GM23338 (cell line): ENCODE measurements at regions not wholly inside any gene's neighbourhood (a gene's known extent, or its start where the extent isn't known, plus 50 kb on each side); places are given as distances from the start of the nearest gene placed in this dataset.

Experiments
- ATAC-seq: fragments of 200-7000 bp; cut with Tn5 transposase; 3 replicates; pipeline ENCODE4 v1.9.1; 2020
- DNase-seq: peaks from one replicate; pipeline ENCODE4 v3.0.0-alpha.2; 2015; ENCODE audit warnings: low spot score
- H2AFZ ChIP-seq: fragments of 200-600 bp; sonication (generic); 2 replicates; pipeline ENCODE4 v1.8.0; 2016; ENCODE audit warnings: antibody characterized with exemption, mild to moderate bottlenecking, moderate library complexity
- H3F3A ChIP-seq: fragments of 200-600 bp; sonication (generic); replicated peaks from 2 replicates; pipeline ENCODE4 v1.8.0; 2017; ENCODE audit warnings: antibody characterized with exemption, mixed run types, low read depth
- H3K27ac ChIP-seq: fragments of 200-600 bp; sonication (generic); 2 replicates; pipeline ENCODE4 v1.6.1; 2016; ENCODE audit warnings: low read depth
- H3K27me3 ChIP-seq: fragments of 200-600 bp; sonication (generic); 2 replicates; pipeline ENCODE4 v1.8.0; 2016; ENCODE audit warnings: mild to moderate bottlenecking, mixed run types, moderate library complexity; ENCODE audit not compliant: insufficient read depth
- H3K36me3 ChIP-seq: fragments of 200-600 bp; sonication (generic); 2 replicates; pipeline ENCODE4 v1.8.0; 2016; ENCODE audit warnings: mild to moderate bottlenecking; ENCODE audit not compliant: insufficient read depth
- H3K4me1 ChIP-seq: fragments of 200-600 bp; sonication (generic); 2 replicates; pipeline ENCODE4 v1.8.0; 2016; ENCODE audit warnings: mild to moderate bottlenecking, moderate library complexity; ENCODE audit not compliant: insufficient read depth
- H3K4me2 ChIP-seq: fragments of 200-600 bp; sonication (generic); 2 replicates; pipeline ENCODE4 v1.7.1; 2017; ENCODE audit warnings: mixed run types
- H3K4me3 ChIP-seq: fragments of 200-600 bp; sonication (generic); 2 replicates; pipeline ENCODE4 v1.6.1; 2016; ENCODE audit warnings: mixed run types
- H3K79me2 ChIP-seq: fragments of 200-600 bp; sonication (generic); replicated peaks from 2 replicates; pipeline ENCODE4 v1.8.0; 2017; ENCODE audit warnings: mild to moderate bottlenecking; ENCODE audit not compliant: insufficient read depth
- H3K9me2 ChIP-seq: fragments of 200-600 bp; sonication (generic); 2 replicates; pipeline ENCODE4 v1.8.0; 2017; ENCODE audit not compliant: insufficient read depth
- H4K20me1 ChIP-seq: fragments of 200-600 bp; sonication (generic); replicated peaks from 2 replicates; pipeline ENCODE4 v1.8.0; 2017; ENCODE audit warnings: mild to moderate bottlenecking; ENCODE audit not compliant: insufficient read depth
- H3K27ac Mint-ChIP-seq: 2 replicates; pipeline ENCODE4 v1.8.0; 2020; ENCODE audit warnings: inconsistent platforms, mild to moderate bottlenecking, moderate library complexity, mixed read lengths
- H3K27me3 Mint-ChIP-seq: 3 replicates; pipeline ENCODE4 v1.8.0; 2022; ENCODE audit warnings: low read depth, mild to moderate bottlenecking, moderate library complexity, mixed read lengths, inconsistent platforms; ENCODE audit not compliant: insufficient read depth, poor library complexity
- H3K36me3 Mint-ChIP-seq: 3 replicates; pipeline ENCODE4 v1.8.0; 2021; ENCODE audit warnings: low read depth, mild to moderate bottlenecking, inconsistent platforms, moderate library complexity, mixed read lengths
- H3K4me1 Mint-ChIP-seq: 3 replicates; pipeline ENCODE4 v1.8.0; 2020; ENCODE audit warnings: mild to moderate bottlenecking, inconsistent platforms, mixed read lengths
- H3K4me3 Mint-ChIP-seq: 3 replicates; pipeline ENCODE4 v1.8.0; 2021; ENCODE audit warnings: moderate library complexity, mild to moderate bottlenecking, inconsistent platforms, mixed read lengths
- H3K9me3 Mint-ChIP-seq: 3 replicates; pipeline ENCODE4 v1.8.0; 2020; ENCODE audit warnings: moderate library complexity, mild to moderate bottlenecking, inconsistent platforms, mixed read lengths
- CREB1 ChIP-seq: fragments of 250-450 bp; sonication (Bioruptor Pico); IDR thresholded peaks from 2 replicates; pipeline ENCODE4 v1.5.0; 2020; ENCODE audit warnings: low read depth, mild to moderate bottlenecking, moderate library complexity
- EZH2 ChIP-seq: fragments of 200-600 bp; sonication (generic); IDR thresholded peaks from one replicate; pipeline ENCODE4 v1.8.0; 2017; ENCODE audit warnings: antibody characterized with exemption, mild to moderate bottlenecking, low read depth; ENCODE audit not compliant: unreplicated experiment
- EZH2phosphoT487 ChIP-seq: fragments of 200-600 bp; sonication (generic); IDR thresholded peaks from one replicate; pipeline ENCODE4 v1.8.1; 2018; ENCODE audit warnings: antibody characterized with exemption; ENCODE audit not compliant: unreplicated experiment
- JUNB ChIP-seq: IDR thresholded peaks from one replicate; pipeline ENCODE4 v1.6.1; 2016; ENCODE audit warnings: antibody characterized with exemption; ENCODE audit not compliant: unreplicated experiment
- NANOG ChIP-seq: IDR thresholded peaks from 2 replicates; pipeline ENCODE4 v1.6.1; 2016; ENCODE audit warnings: antibody characterized with exemption, borderline replicate concordance
- POLR2AphosphoS5 ChIP-seq: IDR thresholded peaks from 2 replicates; pipeline ENCODE4 v1.6.1; 2016; ENCODE audit warnings: antibody characterized with exemption, low read depth
- STAT1 ChIP-seq: IDR thresholded peaks from one replicate; pipeline ENCODE4 v1.6.1; 2016; ENCODE audit warnings: antibody characterized with exemption; ENCODE audit not compliant: unreplicated experiment
- ZNF114 ChIP-seq: fragments of 250-450 bp; sonication (Bioruptor Pico); IDR thresholded peaks from 2 replicates; pipeline ENCODE4 v1.5.0; 2020; ENCODE audit warnings: mild to moderate bottlenecking, moderate library complexity
- ZNF462 ChIP-seq: fragments of 250-450 bp; sonication (Bioruptor Pico); IDR thresholded peaks from 2 replicates; pipeline ENCODE4 v1.5.0; 2020; ENCODE audit warnings: mild to moderate bottlenecking, moderate library complexity

DNA sequence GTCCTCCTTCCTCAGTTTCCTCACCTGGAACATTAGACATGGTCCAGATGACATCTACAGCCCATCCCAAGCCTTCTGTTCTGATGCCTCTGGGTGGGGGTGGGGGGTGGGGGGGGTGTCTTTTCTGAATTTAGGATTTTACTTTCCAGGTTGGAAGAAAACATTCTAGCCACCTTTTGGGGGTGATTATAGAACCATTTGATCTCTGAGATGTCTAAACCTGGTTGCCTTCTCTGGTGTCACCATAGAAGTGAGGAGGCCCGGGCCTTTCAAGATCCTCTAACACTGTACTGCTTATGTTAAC is 411.0 kb upstream of the ZMIZ1 start:
- H3K27ac Mint-ChIP-seq, result no peak overlapping the region
- no peaks in the 10 kb centered on the region for H3K27me3 ChIP-seq
- H3K36me3 ChIP-seq, result no peaks in the 10 kb centered on the region
- TF ChIP-seq POLR2AphosphoS5 (no peak), ZNF114 (CRISPR knock-in tag) (no peak), EZH2phosphoT487 (no peak), JUNB (no peak), ZNF462 (CRISPR knock-in tag) (no peak), STAT1 (no peak), EZH2 (no peak), NANOG (no peak), CREB1 (no peak)
- DNase-seq (no peak), ATAC-seq (no peak)
- no peaks in the 10 kb centered on the region for H3K9me2 ChIP-seq
- H3K4me2 ChIP-seq, result no peak overlapping the region
- H3K4me1 Mint-ChIP-seq, result no peaks in the 10 kb centered on the region
- H3K4me3 ChIP-seq, result no peak overlapping the region
- no peaks in the 10 kb centered on the region for H3K27me3 Mint-ChIP-seq
- no peak overlapping the region for H2AFZ ChIP-seq
- H3K4me3 Mint-ChIP-seq, result no peak overlapping the region
- no peaks in the 10 kb centered on the region for H3K9me3 Mint-ChIP-seq
- no peak overlapping the region for H3K27ac ChIP-seq
- H3K79me2 ChIP-seq, result no peaks in the 10 kb centered on the region
- H3F3A ChIP-seq, result no peaks in the 10 kb centered on the region
- no peaks in the 10 kb centered on the region for H4K20me1 ChIP-seq
- no peaks in the 10 kb centered on the region for H3K36me3 Mint-ChIP-seq
- H3K4me1 ChIP-seq, result no peaks in the 10 kb centered on the region
